ENCODE measurements at regions not wholly inside any gene's neighbourhood (a gene's known extent, or its start where the extent isn't known, plus 50 kb on each side); places are given as distances from the start of the nearest gene placed in this dataset.

GRCh38 chr2:196551014-196551413 lies 88.5 kb upstream of the CCDC150 start:
- no peak for TF ChIP-seq EZH2 (IDR thresholded peaks at IDR 0.05; ENCODE audit: low read length, missing control alignments)
- TF ChIP-seq CTCF (conservative IDR thresholded peaks at IDR 0.05 in 1 of 2, IDR thresholded peaks at IDR 0.05 in 1 of 2; ENCODE audit: low read depth in 1 of 2, low read length in 2 of 2) = no peak
- Histone ChIP-seq H2AFZ (ENCODE audit: low read length) (no peak overlapping the region), H3K4me2 (ENCODE audit: extremely low read depth, insufficient read depth, low read length) (no peak overlapping the region), H3K9ac (ENCODE audit: insufficient read depth, low read length) (no peak overlapping the region), H3K9me3 (ENCODE audit: control insufficient read depth, insufficient read depth, low read depth, low read length) (no peaks in the 10 kb centered on the region), H4K20me1 (ENCODE audit: control insufficient read depth, extremely low read depth, insufficient read depth, low read length) (no peaks in the 10 kb centered on the region), H3K27ac (ENCODE audit: insufficient read depth, low read length) (no peak overlapping the region), H3K79me2 (ENCODE audit: control insufficient read depth, insufficient read depth, low read length) (no peaks in the 10 kb centered on the region), H3K4me3 (replicated peaks in 1 of 4; ENCODE audit: control extremely low read depth in 1 of 4, insufficient read depth in 1 of 4, low read depth in 3 of 4, low read length in 4 of 4) (no peak overlapping the region), H3K36me3 (ENCODE audit: control insufficient read depth, insufficient read depth, low read length) (no peaks in the 10 kb centered on the region), H3K27me3 (ENCODE audit: control insufficient read depth, insufficient read depth, low read length) (no peaks in the 10 kb centered on the region), H3K4me1 (ENCODE audit: control insufficient read depth, extremely low read depth, insufficient read depth, low read length) (no peaks in the 10 kb centered on the region)
- DNase-seq (ENCODE audit: low read depth in 2 of 2) = no peak

GRCh38 chr2:196555161-196555560 lies 84.4 kb upstream of the CCDC150 start:
- no peaks in the 10 kb centered on the region for H3K79me2 ChIP-seq (ENCODE audit: control insufficient read depth, insufficient read depth, low read length)
- H3K27ac ChIP-seq (ENCODE audit: insufficient read depth, low read length) = no peak overlapping the region
- H2AFZ ChIP-seq (ENCODE audit: low read length) = no peak overlapping the region
- no peak overlapping the region for H3K4me3 ChIP-seq (replicated peaks in 1 of 4; ENCODE audit: control extremely low read depth in 1 of 4, insufficient read depth in 1 of 4, low read depth in 3 of 4, low read length in 4 of 4)
- H4K20me1 ChIP-seq (ENCODE audit: control insufficient read depth, extremely low read depth, insufficient read depth, low read length) = no peaks in the 10 kb centered on the region
- no peak overlapping the region for H3K4me2 ChIP-seq (ENCODE audit: extremely low read depth, insufficient read depth, low read length)
- DNase-seq (ENCODE audit: low read depth in 2 of 2) = no peak
- H3K4me1 ChIP-seq (ENCODE audit: control insufficient read depth, extremely low read depth, insufficient read depth, low read length) = no peaks in the 10 kb centered on the region
- TF ChIP-seq EZH2 (IDR thresholded peaks at IDR 0.05; ENCODE audit: low read length, missing control alignments) = no peak
- no peak for TF ChIP-seq CTCF (conservative IDR thresholded peaks at IDR 0.05 in 1 of 2, IDR thresholded peaks at IDR 0.05 in 1 of 2; ENCODE audit: low read depth in 1 of 2, low read length in 2 of 2)
- no peak overlapping the region for H3K9ac ChIP-seq (ENCODE audit: insufficient read depth, low read length)
- no peaks in the 10 kb centered on the region for H3K9me3 ChIP-seq (ENCODE audit: control insufficient read depth, insufficient read depth, low read depth, low read length)
- H3K27me3 ChIP-seq (ENCODE audit: control insufficient read depth, insufficient read depth, low read length) = no peaks in the 10 kb centered on the region
- H3K36me3 ChIP-seq (ENCODE audit: control insufficient read depth, insufficient read depth, low read length) = no peaks in the 10 kb centered on the region

GRCh38 chr2:196555726-196556125 lies 83.8 kb upstream of the CCDC150 start:
- no peak overlapping the region for H2AFZ ChIP-seq (ENCODE audit: low read length)
- H3K4me2 ChIP-seq (ENCODE audit: extremely low read depth, insufficient read depth, low read length) = no peak overlapping the region
- no peak for TF ChIP-seq CTCF (conservative IDR thresholded peaks at IDR 0.05 in 1 of 2, IDR thresholded peaks at IDR 0.05 in 1 of 2; ENCODE audit: low read depth in 1 of 2, low read length in 2 of 2)
- TF ChIP-seq EZH2 (IDR thresholded peaks at IDR 0.05; ENCODE audit: low read length, missing control alignments) = no peak
- no peak overlapping the region for H3K4me3 ChIP-seq (replicated peaks in 1 of 4; ENCODE audit: control extremely low read depth in 1 of 4, insufficient read depth in 1 of 4, low read depth in 3 of 4, low read length in 4 of 4)
- no peak for DNase-seq (ENCODE audit: low read depth in 2 of 2)
- H4K20me1 ChIP-seq (ENCODE audit: control insufficient read depth, extremely low read depth, insufficient read depth, low read length) = no peaks in the 10 kb centered on the region
- no peak overlapping the region for H3K9ac ChIP-seq (ENCODE audit: insufficient read depth, low read length)
- no peaks in the 10 kb centered on the region for H3K27me3 ChIP-seq (ENCODE audit: control insufficient read depth, insufficient read depth, low read length)
- H3K9me3 ChIP-seq (ENCODE audit: control insufficient read depth, insufficient read depth, low read depth, low read length) = no peaks in the 10 kb centered on the region
- no peaks in the 10 kb centered on the region for H3K79me2 ChIP-seq (ENCODE audit: control insufficient read depth, insufficient read depth, low read length)
- no peaks in the 10 kb centered on the region for H3K36me3 ChIP-seq (ENCODE audit: control insufficient read depth, insufficient read depth, low read length)
- no peaks in the 10 kb centered on the region for H3K4me1 ChIP-seq (ENCODE audit: control insufficient read depth, extremely low read depth, insufficient read depth, low read length)
- no peak overlapping the region for H3K27ac ChIP-seq (ENCODE audit: insufficient read depth, low read length)
